A172 (cell line): ENCODE measurements at regions not wholly inside any gene's neighbourhood (a gene's known extent, or its start where the extent isn't known, plus 50 kb on each side); places are given as distances from the start of the nearest gene placed in this dataset.
A peak's percentile ranks its signal among the peaks of the same experiment; 100 is the strongest.
"Not testable (repeated sequence)": the region's sequence is repeated elsewhere in the genome, so short reads cannot be mapped to it uniquely, and the experiment has no call there.

Source experiments
- DNase-seq: peaks from one replicate; pipeline ENCODE4 v3.0.0-alpha.2; 2015; ENCODE audit warnings: low spot score

- DNase-seq: no peak
Observed at GRCh38 chr4:147102596-147102995, 156.9 kb upstream of the TTC29 start.

- peak; percentile 84 for DNase-seq
Observed at GRCh38 chr4:147103403-147103946, 157.8 kb upstream of the TTC29 start.

GRCh38 chr4:147104768-147105167, 159.1 kb upstream of the TTC29 start:
- no peak for DNase-seq

- no peak for DNase-seq
Observed at GRCh38 chr4:147108409-147108808, 162.7 kb upstream of the TTC29 start.

- no peak for DNase-seq
Observed at GRCh38 chr4:147109800-147110199, 164.1 kb upstream of the TTC29 start.

- no peak for DNase-seq
Observed at GRCh38 chr4:147110473-147111367, 165.1 kb upstream of the TTC29 start.

GRCh38 chr4:147112196-147112595, 166.5 kb upstream of the TTC29 start:
- not testable (repeated sequence) for DNase-seq

- DNase-seq: no peak
Observed at GRCh38 chr4:147117431-147117830, 171.8 kb upstream of the TTC29 start.

- no peak for DNase-seq
Observed at GRCh38 chr4:147118528-147118927, 172.9 kb upstream of the TTC29 start.

GRCh38 chr4:147122685-147123084, 177.0 kb upstream of the TTC29 start:
- DNase-seq: no peak

GRCh38 chr4:147123146-147123545, 177.5 kb upstream of the TTC29 start:
- no peak for DNase-seq

- DNase-seq: no peak
Observed at GRCh38 chr4:147128787-147129186, 183.1 kb upstream of the TTC29 start.

GRCh38 chr4:147129687-147130086, 184.0 kb upstream of the TTC29 start:
- DNase-seq: no peak

GRCh38 chr4:147134536-147135210, 189.0 kb upstream of the TTC29 start:
- no peak for DNase-seq

- DNase-seq: no peak
Observed at GRCh38 chr4:147136310-147136709, 190.6 kb upstream of the TTC29 start.

GRCh38 chr4:147136751-147137150, 191.1 kb upstream of the TTC29 start:
- no peak for DNase-seq

- DNase-seq: no peak
Observed at GRCh38 chr4:147137280-147137679, 191.6 kb upstream of the TTC29 start.

GRCh38 chr4:147138171-147138570, 192.5 kb upstream of the TTC29 start:
- no peak for DNase-seq

GRCh38 chr4:147139455-147140198, 194.0 kb upstream of the TTC29 start:
- DNase-seq: no peak

- no peak for DNase-seq
Observed at GRCh38 chr4:147151763-147152162, 206.1 kb upstream of the TTC29 start.

GRCh38 chr4:147157860-147158701, 212.4 kb upstream of the TTC29 start:
- DNase-seq: peak; percentile 9
